Midbrain (tissue), 1 donor: ENCODE measurements at regions not wholly inside any gene's neighbourhood (a gene's known extent, or its start where the extent isn't known, plus 50 kb on each side); places are given as distances from the start of the nearest gene placed in this dataset.

ENCODE experiments used
- DNase-seq: peaks from one replicate; lab custom pipeline; 2025; lab: John Stamatoyannopoulos, UW

DNA sequence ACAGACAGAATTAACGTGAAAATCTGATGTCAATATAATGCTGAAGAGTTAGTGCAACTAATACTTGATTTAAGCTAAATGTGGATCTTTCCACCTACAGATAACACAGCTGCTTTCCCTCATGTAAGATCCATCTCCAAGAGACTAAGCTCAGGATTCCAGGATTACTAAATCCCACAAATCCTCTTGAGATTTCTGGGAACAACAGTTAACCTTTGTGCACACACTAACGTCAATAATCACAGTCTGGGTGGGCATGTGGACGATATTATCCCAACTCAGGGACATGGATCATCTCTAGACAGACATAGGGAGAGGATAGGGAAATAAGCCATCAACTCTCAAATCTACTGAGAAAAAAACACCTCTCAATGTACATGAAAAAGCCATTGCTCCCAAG is 432.6 kb downstream of the SATB2 start:
- DNase-seq = no peak

DNA sequence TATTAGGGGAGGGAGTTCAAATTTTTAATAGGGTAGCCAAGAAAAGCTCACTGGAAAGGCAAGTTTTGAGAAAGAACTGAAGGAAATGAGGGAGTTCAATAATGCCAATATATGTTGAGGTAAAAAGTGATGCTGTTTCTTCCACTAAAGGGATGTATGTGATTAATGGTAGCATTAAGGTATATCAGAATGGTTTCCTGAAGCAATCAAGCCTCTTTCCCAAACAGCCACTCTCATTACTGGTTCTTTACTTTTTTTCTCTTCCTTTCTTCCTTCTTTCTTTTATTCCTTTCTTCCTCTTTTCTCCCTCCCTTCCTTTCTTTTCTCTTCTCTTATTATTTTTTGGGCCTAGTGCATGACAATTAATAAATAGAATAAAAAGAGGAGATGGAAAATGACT is 433.5 kb downstream of the SATB2 start:
- DNase-seq = no peak

DNA sequence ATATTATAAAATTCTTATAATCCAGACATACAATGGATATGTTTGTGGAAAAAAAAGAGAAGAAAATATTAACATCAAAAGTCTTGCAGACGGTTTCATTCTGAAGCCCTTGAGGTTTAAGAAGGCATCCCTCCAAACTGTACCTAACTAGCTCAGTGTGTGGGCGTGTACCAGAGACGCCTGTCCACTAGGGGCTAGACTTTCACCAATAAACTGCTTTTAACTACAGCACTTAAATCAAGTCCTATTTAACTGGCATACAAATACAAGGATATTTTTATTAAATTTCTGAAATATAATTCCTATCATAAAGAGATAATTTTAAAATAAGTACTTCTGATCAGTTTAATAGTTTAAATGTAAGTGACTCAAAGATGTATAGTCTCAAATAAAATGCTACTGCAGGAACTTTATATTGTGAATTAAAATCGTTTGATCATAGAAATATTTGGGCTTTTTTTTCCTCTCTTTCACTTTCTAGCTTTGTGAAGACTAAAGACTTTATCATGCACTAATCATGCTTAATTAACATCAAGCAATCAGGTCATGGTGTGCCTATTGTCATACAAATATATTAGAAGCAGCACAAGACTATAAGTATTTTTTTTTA is 437.7 kb downstream of the SATB2 start:
- no peak for DNase-seq

DNA sequence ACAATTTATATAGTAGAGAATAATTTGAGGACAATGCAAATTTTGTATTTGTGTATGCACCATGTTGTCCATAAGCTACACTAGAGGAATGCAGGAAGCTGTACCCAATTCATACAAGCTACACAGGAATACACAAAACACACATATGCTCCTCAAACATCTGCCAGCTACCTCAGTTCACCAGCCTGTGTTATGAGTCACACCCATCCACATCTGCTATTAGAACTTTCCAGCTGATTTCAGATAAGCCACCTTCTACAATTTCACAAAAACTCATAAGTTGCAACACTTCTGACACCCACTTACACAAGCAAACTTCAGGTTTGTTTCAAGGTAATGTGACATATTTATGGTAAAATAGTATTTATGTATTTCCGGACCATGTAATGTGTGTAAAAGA is 438.9 kb downstream of the SATB2 start:
- DNase-seq = no peak

DNA sequence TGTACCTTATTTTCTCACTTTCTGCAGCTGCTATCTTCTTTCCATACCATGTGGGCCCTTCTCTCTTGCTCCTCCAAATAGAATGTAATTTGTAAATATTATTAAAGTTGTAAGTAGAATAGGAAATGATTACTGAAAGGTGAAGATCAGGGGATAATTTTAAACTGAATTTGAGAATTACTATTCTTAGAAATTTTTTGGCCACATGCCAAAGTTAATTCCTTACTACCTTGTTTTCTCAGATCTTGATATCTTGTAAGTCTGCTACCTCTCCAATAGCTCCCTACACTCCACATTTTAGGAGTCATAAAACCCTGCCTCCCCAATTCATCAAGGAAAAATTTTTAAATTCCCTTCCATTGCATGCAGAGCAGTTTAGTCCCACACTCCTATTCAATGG is 442.7 kb downstream of the SATB2 start:
- DNase-seq = no peak

DNA sequence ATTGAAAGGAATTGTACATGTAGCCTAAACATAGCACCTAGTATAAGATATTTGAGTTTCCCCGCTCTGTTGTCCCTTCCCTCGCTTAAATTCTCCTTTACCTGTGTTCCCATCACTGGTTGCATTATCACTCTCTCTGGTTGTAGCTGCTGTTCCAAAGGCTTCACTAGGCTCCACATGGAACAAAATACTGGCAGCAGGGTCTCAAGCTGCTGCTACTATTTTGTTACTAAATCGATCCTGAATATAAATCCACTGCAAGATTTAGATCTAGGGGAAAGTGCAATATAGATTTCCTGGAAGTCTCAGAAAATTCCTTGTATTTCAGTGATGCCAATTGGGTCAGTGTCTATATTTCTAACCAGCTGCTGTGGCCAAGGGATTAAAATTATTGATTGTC is 443.5 kb downstream of the SATB2 start:
- DNase-seq = no peak

DNA sequence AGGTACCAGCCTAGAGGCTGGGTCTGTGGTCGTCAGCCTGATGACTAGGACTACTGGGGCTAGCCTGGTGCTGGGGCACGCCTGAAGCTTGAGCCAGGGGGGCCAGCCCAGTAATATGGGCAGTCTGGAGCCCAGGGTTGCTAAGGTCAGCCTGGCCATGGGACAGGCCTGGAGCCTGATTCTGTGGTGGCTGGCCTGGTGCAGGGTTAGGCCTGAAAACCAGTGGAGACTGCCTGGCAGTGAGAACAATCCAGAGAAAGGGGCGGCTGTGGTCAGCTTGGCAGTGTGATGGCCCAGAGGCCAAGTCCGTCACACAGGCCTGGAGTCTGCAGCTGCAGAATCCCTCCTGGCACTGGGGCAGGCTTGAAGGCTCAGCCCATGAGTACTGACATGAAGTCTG is 445.8 kb downstream of the SATB2 start:
- DNase-seq = no peak

DNA sequence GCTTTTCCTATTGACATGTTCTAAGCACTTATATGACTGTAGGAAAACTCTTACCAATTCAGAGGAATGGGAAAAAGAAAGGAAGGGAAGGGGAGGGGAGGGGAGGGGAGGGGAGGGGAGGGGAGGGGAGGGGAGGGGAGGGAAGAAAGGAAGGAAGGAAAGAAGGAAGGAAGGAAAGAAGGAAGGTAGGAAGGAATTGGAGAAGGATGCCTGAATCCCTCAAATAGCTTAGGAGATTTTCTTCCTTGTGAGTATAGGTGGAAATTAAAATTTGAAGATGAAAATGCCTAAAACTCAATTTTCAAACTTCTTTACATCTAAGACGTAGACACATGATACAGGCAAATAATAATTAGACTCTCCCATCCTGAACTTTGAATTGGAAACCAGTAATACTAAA is 463.1 kb downstream of the SATB2 start:
- DNase-seq = no peak

DNA sequence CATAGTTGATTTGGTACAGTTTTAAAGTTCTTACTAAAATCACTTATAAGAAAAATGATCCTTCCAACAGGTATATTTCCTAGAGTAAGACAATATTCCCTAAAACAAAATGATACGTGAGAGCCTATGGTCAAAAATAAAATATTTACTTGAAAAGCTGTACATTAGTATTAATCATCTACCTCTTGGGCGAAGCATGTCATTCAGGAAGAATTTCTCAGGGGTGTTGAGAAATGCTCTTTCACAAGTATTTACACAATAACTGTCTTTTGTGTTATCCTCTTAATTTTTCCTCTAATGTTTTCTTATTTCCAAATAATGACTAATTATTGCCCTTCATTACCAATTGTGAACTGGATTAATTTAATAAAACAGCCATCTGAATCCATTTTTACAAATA is 466.3 kb downstream of the SATB2 start:
- no peak for DNase-seq

DNA sequence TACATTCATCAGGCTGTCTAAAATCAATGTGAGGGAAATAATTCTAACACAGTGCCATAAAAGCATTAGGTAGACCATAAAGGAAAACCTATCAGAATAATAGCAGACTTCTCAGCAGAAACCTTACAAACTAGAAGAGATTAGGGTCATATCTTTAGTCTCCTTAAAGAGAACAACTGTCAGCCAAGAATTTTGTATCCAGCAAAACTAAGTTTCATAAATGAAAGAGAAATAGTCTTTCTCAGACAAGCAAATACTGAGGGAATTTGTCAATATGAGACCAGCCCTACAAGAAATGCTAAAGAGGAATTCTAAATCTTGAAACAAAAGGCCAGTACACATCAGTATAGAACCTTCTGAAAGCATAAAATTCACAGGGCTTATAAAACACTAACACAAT is 482.0 kb downstream of the SATB2 start:
- DNase-seq = no peak

DNA sequence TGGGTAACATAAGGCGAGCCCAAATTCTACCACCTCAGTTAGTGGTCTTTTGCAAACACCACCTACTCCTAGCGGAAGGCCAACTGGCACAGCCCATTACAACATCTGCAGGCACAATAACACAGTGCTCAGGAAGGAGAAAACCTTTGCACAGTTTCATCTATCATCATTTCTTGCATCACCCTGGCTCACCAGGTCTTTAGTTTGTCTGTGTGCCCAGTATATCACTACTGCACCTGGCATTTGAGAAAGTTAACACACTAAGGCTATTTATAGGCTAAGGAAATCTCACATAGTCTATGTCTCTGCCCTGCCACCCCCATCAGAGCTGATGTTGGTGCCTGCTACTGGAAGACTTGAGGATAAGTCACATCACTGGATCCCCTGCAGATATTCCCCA is 484.0 kb downstream of the SATB2 start:
- no peak for DNase-seq

DNA sequence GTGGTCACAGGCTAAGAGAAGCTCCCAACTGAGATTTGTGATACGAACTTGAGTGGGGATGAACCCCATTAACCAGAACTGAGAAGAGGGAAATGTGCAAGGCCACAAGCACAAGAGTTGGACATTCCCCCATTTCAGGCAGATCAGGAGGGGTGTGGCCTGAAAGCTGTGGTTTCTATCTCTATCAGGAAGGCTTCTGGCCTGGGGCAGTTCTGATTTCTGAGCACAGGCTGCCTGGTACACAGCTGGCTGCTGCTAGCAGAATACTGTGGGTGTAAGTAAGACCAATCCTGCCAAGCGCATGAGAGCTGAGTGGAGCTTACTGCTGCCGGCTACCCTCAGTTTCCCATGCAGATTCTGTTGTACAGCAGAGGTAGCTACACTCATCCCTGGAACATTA is 484.6 kb downstream of the SATB2 start:
- no peak for DNase-seq

DNA sequence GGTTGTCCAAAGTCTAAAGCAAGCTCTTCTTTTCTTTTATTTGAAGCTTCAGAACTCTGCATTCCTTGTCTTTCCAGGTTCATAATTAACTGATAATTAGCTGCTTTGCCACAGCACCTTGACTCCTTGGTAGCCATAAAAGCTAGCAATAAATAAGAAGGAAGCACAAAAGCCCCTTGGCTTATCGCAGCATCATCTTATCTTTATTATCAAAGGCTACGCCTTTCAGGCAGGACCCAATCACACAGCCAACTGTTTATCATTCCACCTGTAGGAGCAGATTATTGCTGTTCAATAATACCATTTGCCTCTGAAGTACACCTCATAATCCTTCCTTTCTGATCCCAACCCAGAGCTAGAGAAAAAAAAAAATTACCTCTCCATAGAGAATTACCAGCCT is 489.2 kb downstream of the SATB2 start:
- no peak for DNase-seq

DNA sequence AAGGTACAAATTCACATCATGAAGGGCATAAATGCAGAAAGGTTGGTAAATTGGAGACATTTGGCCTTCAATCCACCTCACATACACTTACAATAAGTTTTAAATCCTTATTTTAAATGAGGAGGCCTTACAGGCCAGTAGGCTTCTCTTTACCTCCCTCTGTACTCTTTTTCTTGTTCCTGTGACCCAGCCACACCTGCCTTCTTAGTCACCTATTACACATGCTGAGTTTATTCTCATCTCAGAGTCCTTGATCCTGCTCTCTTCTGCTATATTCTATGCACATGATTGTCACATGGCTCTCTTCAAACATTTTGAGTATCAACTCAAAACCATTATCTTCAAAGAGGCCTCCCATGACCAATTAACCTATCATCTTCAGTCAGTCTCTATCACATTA is 491.5 kb downstream of the SATB2 start:
- DNase-seq = no peak

DNA sequence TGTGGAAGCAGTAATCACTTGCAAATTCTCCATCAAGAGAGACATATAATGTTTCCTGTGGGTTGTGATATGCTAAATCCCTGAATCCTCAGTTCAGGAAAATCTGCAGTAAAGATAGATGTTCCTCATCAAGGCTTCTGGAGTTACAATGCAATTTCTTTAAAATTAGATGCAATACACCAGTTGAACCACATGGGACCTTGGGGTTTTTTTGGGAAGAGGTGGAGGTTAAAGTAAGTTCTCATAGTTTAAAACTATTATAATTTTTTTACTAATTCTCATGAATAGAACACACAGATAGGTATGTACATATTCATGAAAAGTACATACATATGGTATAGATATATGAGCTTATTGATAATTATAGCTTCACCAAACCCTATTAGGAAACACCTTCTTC is 496.2 kb downstream of the SATB2 start:
- no peak for DNase-seq

DNA sequence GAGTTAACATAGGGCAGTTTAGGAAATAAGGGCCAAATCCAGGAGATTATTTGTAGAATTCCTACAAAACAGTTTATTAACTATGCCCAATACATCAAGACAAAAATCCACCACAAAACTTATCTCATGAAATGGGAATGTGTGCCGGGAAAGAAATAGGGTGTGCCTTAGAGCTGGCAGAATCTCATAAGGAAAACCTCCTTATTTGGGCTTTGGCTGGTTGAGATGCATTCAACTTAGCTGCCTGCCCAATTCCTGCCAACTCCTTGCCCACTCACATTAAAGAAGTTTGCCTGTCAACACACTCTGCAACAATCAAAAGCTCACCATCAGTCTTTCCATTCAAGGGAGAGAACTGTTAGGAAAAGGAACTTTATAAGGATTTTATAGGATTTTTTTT is 500.6 kb downstream of the SATB2 start:
- no peak for DNase-seq

DNA sequence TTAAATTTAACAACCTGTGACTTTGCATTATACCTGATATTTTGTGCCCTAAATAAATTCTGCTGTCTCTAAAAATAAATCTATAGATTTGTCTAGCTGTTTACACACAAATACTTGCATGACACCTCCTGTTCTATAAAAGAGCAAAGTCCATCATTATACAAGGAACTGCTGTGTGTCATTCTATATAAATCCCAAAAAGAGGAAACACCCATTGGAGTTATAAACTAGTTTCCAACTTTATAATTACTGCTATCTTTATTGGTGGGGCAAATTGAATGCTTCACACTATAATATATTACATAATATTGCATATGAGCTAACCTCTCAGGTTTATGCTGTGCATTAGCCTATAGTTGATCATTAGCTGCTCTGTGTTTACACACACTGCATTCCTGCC is 504.4 kb downstream of the SATB2 start:
- no peak for DNase-seq

DNA sequence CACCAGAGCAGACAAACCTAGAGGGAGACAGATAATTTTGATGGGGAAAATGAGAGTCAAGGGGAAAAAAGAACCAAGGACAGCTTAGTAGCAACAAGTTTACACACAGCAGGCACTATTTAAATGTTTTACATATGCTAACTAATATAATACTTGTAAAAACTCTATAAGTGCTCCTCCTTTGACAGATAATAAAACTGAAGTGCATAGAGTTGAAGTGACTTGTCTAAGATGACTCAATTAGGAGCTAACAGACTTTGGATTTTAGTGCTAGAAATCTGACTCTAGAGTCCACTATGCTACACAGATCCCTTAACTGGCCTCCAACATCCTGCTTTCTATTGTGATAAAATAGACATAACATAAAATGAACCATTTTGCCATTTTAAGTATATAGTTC is 506.9 kb downstream of the SATB2 start:
- no peak for DNase-seq

DNA sequence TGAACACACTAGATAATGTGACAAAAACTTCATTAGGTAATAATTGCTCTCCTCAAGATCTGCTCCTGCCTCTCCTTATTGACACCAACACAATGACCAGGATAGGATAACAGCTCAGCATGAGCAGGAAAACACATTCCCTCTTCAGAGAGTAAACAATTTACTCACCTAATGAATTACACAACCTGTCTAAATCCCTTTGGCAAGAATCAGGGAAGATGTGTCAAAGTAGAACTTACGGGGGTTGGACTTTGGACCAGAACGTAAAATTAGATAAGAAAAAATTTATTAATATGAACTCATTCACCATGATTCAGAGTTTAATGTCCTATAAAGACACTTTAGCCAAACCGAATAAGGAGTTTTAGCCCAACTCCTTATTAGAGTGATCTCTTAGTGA is 512.2 kb downstream of the SATB2 start:
- DNase-seq = no peak

DNA sequence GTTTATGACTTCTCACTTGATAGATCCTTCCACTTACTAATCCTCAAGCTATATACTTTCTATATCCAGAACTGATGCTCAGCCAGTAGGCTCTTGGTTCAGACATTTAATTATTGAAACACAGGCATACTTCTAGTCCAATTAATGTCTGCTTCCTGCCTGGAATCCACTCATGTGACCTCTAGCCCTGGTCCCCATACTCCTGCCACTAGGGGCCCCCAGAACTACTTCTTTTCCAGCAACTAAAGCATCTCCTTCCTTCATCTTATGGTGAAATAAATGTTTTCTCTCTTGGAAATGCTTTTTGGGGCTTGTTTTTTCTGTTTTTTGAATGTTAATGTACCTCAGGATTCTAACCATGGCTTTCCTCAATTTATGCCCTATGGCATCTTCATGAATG is 527.6 kb downstream of the SATB2 start:
- DNase-seq = no peak

DNA sequence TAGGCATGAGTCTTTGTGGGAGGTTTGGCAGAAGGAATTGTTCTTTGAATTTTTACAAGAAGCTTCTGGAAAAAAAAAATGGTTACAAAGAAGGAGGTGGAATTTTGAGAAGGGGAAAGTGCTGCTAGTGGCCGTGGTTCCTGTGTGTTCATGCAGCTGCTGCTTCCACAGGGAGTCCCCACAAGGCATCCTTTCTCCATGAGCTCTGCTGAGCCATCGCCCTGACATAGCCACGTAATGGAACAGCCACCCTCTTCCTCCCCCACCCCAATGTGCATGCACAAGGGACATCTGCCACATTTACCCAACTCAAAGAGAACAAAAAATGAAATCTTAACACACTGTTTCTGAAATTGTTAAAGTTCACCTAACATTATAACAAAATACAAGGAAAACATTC is 529.7 kb downstream of the SATB2 start:
- no peak for DNase-seq

DNA sequence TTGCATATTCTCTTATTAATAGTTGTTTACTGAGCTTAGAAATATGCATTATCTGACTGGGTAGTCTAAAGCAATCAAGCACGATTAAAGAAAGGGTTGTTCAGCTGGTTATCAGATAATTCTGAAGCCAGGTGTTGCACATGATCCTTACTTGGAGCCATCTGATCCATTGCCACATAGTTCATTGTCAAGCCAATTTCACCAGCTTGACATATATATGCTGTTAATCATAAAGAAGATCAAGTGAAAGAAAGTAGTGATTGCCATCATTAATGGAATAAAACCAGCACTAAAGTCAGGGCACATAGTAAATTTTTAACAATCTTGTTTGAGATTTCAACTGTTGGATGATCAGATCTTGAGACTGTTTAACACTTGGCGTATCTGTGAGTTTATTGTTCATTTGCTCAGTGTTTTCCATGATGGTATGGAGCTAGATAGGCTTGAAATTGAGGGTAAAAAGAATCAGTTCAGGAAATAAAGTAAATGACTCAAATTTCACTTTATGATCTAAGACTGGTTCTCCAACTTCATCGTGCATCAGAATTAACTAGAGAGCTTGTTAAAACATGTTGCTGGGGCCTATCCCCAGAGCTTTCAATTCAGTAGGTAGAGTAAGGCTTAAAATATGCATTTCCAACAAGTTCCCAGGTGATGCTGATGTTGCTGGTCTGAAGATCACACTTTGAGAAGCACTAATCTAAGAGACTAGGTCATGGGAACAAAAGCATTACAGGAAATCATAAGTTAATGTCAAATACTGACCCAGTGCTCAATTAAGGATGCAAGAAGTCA is 539.6 kb downstream of the SATB2 start:
- no peak for DNase-seq

DNA sequence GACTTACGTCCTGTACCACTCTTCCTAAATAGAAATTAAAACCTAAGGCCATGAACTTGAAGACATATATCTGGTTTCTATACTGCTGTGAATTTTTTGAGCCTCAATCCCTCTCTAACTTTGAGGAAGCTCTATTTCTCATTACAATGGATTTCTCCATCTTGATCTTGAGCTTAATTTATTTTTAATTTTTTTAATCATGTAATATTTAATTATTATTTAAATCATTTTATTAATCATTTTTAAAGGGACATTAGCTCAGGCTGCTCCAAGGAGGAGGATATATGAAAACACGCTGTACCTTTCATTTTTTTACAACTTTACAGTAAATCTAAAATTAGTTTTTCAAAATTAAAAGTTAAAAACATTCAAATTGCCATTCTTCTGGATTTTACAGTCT is 540.5 kb downstream of the SATB2 start:
- DNase-seq = no peak

DNA sequence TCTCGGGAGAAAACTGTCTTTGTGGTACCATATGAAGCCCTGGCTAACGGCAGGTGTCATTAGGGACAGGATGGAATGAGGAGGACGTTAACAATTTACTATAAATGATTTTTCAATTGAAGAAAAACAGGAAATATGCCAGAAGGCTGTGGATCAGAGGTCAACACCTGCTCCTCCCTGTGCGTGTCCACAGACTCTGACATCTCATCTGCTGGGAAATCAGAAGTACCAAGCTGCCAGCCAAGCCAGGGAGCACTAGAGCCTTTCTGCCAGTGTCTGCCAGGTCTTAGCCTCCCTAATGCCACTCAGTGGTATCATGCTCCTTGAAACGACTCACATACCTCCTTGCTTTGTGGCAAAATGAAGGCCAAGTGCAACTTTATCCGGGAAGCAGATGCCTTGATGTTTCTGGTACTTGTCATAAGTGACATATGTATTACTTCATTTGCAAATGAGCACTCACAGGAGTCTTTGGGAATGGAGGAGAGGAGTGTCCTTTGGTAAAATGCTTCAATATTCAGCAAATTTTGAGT is 541.1 kb downstream of the SATB2 start:
- no peak for DNase-seq
